HG02870 (cell line): ENCODE measurements at regions not wholly inside any gene's neighbourhood (a gene's known extent, or its start where the extent isn't known, plus 50 kb on each side); places are given as distances from the start of the nearest gene placed in this dataset.

Experiments
- ATAC-seq: cut with Tn5 transposase; IDR thresholded peaks from one replicate; pipeline ENCODE4 v1.9.1; 2021; ENCODE audit warnings: mild to moderate bottlenecking, moderate library complexity; ENCODE audit not compliant: unreplicated experiment

- ATAC-seq: no peak
Observed at GRCh38 chr16:85289760-85290625, 177.7 kb upstream of the CIBAR2 start.

GRCh38 chr16:85290626-85291301 is 178.5 kb upstream of the CIBAR2 start:
- no peak for ATAC-seq

- no peak for ATAC-seq
Observed at GRCh38 chr16:85291302-85292148, 179.3 kb upstream of the CIBAR2 start.

- no peak for ATAC-seq
Observed at GRCh38 chr16:85293458-85293857, 181.2 kb upstream of the CIBAR2 start.

- no peak for ATAC-seq
Observed at GRCh38 chr16:85293904-85294642, 181.8 kb upstream of the CIBAR2 start.

- ATAC-seq: no peak
Observed at GRCh38 chr16:85294810-85295508, 182.7 kb upstream of the CIBAR2 start.

- no peak for ATAC-seq
Observed at GRCh38 chr16:85296859-85297660, 184.8 kb upstream of the CIBAR2 start.

- ATAC-seq: no peak
Observed at GRCh38 chr16:85297881-85298280, 185.6 kb upstream of the CIBAR2 start.

- ATAC-seq: no peak
Observed at GRCh38 chr16:85300406-85300968, 188.2 kb upstream of the CIBAR2 start.

- no peak for ATAC-seq
Observed at GRCh38 chr16:85301231-85301630, 189.0 kb upstream of the CIBAR2 start.

GRCh38 chr16:85302018-85302847 is 190.0 kb upstream of the CIBAR2 start:
- ATAC-seq: no peak

GRCh38 chr16:85302848-85303353 is 190.6 kb upstream of the CIBAR2 start:
- ATAC-seq: no peak

GRCh38 chr16:85303354-85303883 is 191.1 kb upstream of the CIBAR2 start:
- no peak for ATAC-seq

GRCh38 chr16:85304337-85304736 is 192.1 kb upstream of the CIBAR2 start:
- no peak for ATAC-seq

- peak; percentile 74 for ATAC-seq
Observed at GRCh38 chr16:85306071-85306792, 194.0 kb upstream of the CIBAR2 start.

- no peak for ATAC-seq
Observed at GRCh38 chr16:85306793-85307551, 194.7 kb upstream of the CIBAR2 start.
